Midbrain (tissue), 1 donor: ENCODE measurements at regions not wholly inside any gene's neighbourhood (a gene's known extent, or its start where the extent isn't known, plus 50 kb on each side); places are given as distances from the start of the nearest gene placed in this dataset.
"Not testable (repeated sequence)": the region's sequence is repeated elsewhere in the genome, so short reads cannot be mapped to it uniquely, and the experiment has no call there.

Experiments
- DNase-seq: peaks from one replicate; lab custom pipeline; 2025; lab: John Stamatoyannopoulos, UW

GRCh38 chr5:106423109-106423897, 1247.4 kb downstream of the EFNA5 start:
- DNase-seq, result no peak

GRCh38 chr5:106420102-106420501, 1250.6 kb downstream of the EFNA5 start:
- no peak for DNase-seq

GRCh38 chr5:106418196-106418595, 1252.5 kb downstream of the EFNA5 start:
- DNase-seq, result no peak

- DNase-seq, result no peak
Observed at GRCh38 chr5:106417566-106417965, 1253.2 kb downstream of the EFNA5 start.

- no peak for DNase-seq
Observed at GRCh38 chr5:106417163-106417562, 1253.6 kb downstream of the EFNA5 start.

- DNase-seq, result no peak
Observed at GRCh38 chr5:106415541-106415940, 1255.2 kb downstream of the EFNA5 start.

GRCh38 chr5:106414342-106414741, 1256.4 kb downstream of the EFNA5 start:
- no peak for DNase-seq

- DNase-seq, result no peak
Observed at GRCh38 chr5:106412606-106413005, 1258.1 kb downstream of the EFNA5 start.

GRCh38 chr5:106408570-106408969, 1262.2 kb downstream of the EFNA5 start:
- DNase-seq, result no peak

- no peak for DNase-seq
Observed at GRCh38 chr5:106408141-106408540, 1262.6 kb downstream of the EFNA5 start.

- DNase-seq, result no peak
Observed at GRCh38 chr5:106401561-106401960, 1269.2 kb downstream of the EFNA5 start.

- DNase-seq, result no peak
Observed at GRCh38 chr5:106399391-106399790, 1271.3 kb downstream of the EFNA5 start.

- no peak for DNase-seq
Observed at GRCh38 chr5:106397700-106398099, 1273.0 kb downstream of the EFNA5 start.

GRCh38 chr5:106393276-106393675, 1277.5 kb downstream of the EFNA5 start:
- no peak for DNase-seq

GRCh38 chr5:106392766-106393165, 1278.0 kb downstream of the EFNA5 start:
- DNase-seq, result no peak

GRCh38 chr5:106387767-106388166, 1283.0 kb downstream of the EFNA5 start:
- DNase-seq, result not testable (repeated sequence)

GRCh38 chr5:106386287-106386686, 1284.5 kb downstream of the EFNA5 start:
- no peak for DNase-seq

GRCh38 chr5:106380736-106381135, 1290.0 kb downstream of the EFNA5 start:
- no peak for DNase-seq

- DNase-seq, result no peak
Observed at GRCh38 chr5:106376522-106376921, 1294.2 kb downstream of the EFNA5 start.

GRCh38 chr5:106374956-106375355, 1295.8 kb downstream of the EFNA5 start:
- DNase-seq, result no peak

- DNase-seq, result no peak
Observed at GRCh38 chr5:106368021-106368420, 1302.7 kb downstream of the EFNA5 start.

- DNase-seq, result no peak
Observed at GRCh38 chr5:106367281-106367680, 1303.5 kb downstream of the EFNA5 start.

GRCh38 chr5:106363578-106363977, 1307.2 kb downstream of the EFNA5 start:
- DNase-seq, result no peak

- DNase-seq, result no peak
Observed at GRCh38 chr5:106361905-106362304, 1308.8 kb downstream of the EFNA5 start.
